Skin epidermis (tissue), 12 donors: ENCODE measurements at regions not wholly inside any gene's neighbourhood (a gene's known extent, or its start where the extent isn't known, plus 50 kb on each side); places are given as distances from the start of the nearest gene placed in this dataset.
"Not testable (repeated sequence)": the region's sequence is repeated elsewhere in the genome, so short reads cannot be mapped to it uniquely, and the experiment has no call there.

Experiments
- H3K27ac ChIP-seq, 21 experiments: fragments of 200-600 bp; sonication (generic) in 11 of 21; one replicate each; pipeline ENCODE4 v1.5.0; 2020; ENCODE audit warnings: mild to moderate bottlenecking in 3 of 21, inconsistent platforms in 2 of 21, moderate library complexity in 2 of 21
- H3K4me3 ChIP-seq, 7 experiments: fragments of 200-600 bp; sonication (generic) in 2 of 7; one replicate each; pipeline ENCODE4 v1.5.0; 2020; ENCODE audit warnings: inconsistent platforms in 2 of 7, mild to moderate bottlenecking in 2 of 7, moderate library complexity in 1 of 7

DNA sequence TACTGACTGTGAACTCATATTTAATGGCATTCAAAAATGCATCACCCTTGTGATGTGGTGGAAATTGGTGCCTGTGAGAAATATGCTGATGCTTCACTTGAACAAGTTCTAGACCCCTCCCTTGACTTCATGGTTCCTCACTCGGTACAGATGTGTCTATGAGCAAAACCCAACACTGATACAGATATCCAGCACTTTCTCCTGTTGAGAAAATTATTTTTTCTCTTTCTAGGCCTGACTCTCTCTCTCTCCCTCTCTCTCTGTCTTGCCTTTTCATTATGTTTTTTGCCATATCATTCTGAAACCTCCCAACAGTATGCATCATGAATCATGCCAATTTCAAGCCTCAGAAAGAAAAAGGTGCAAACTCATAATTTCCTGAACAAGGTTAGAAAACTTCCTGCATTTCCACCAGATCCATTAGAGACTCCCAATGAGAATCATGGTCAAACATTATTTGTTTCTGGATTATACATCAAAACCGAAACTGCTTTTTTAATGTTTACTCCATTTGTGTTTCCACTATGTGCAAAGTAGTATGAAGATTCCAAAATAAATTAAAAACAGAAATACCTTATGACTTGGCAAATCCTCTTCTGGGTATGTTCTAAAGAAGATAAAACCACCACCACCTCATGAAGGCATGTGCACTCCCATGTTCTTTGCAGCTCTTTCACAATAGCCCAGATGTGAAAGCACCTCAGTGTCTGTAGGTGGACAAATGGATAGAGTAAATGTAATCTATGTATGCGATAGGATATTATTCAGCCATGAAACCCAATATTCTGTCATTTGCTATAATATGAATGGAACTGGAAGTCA, 543.6 kb downstream of the TMEM121 start:
- Histone ChIP-seq H3K27ac (no peak overlapping the region), H3K4me3 (no peak overlapping the region)

- H3K4me3 ChIP-seq: no peak overlapping the region
- no peak overlapping the region for H3K27ac ChIP-seq
These were observed 554.5 kb downstream of the TMEM121 start for GRCh38 chr14:106080922-106081321.

GRCh38 chr14:106081721-106082120, 555.3 kb downstream of the TMEM121 start:
- not testable (repeated sequence) for H3K4me3 ChIP-seq

GRCh38 chr14:106083082-106083481, 556.7 kb downstream of the TMEM121 start:
- Histone ChIP-seq H3K4me3 (no peak overlapping the region), H3K27ac (no peak overlapping the region)

More at GRCh38 chr14:106081721-106082120, 555.3 kb downstream of the TMEM121 start:
- not testable (repeated sequence) for H3K27ac ChIP-seq

GRCh38 chr14:106087837-106088236, 561.5 kb downstream of the TMEM121 start:
- no peak overlapping the region for H3K27ac ChIP-seq
- H3K4me3 ChIP-seq: no peak overlapping the region

DNA sequence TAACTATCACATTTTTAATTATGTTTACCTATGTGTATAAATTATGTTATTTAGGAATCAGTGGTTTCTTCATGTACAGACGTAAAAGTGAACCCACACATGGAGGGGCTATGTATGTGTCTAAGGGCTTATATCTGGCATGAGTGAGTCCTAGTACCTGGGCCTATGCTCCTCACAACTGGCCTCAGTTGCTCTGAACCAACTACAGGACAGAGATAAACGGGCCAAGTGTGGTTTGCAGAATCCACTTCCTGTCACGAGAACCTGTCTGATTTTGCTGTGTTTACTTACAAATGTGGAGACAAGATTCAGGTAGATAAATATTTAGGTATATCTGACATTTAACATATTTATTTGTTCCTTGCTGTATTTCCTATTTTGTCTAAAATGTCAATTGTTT, 562.5 kb downstream of the TMEM121 start:
- not testable (repeated sequence) for H3K27ac ChIP-seq, H3K4me3 ChIP-seq

GRCh38 chr14:106094654-106095189, 568.3 kb downstream of the TMEM121 start:
- Histone ChIP-seq H3K4me3 (no peak overlapping the region), H3K27ac (no peak overlapping the region)

DNA sequence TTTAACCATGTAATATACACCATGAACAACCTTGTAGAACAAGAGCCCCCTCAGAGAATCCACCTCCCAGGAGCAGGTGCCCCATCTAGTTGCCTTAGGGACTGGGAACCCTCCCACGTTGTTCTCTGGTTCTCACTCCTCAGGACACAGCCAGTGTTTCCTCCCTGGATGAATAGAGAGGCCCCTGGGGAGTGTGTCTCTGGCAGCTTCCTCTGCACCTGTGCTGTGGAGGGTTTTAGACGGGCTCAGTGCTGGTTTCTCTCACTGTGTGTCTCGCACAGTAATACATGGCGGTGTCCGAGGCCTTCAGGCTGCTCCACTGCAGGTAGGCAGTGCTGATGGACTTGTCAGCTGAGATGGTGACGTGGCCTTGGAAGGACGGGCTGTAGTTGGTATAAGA, 581.3 kb downstream of the TMEM121 start:
- Histone ChIP-seq H3K4me3 (no peak overlapping the region), H3K27ac (no peak overlapping the region)

GRCh38 chr14:106109337-106109736, 583.0 kb downstream of the TMEM121 start:
- no peak overlapping the region for H3K27ac ChIP-seq
- no peak overlapping the region for H3K4me3 ChIP-seq

DNA sequence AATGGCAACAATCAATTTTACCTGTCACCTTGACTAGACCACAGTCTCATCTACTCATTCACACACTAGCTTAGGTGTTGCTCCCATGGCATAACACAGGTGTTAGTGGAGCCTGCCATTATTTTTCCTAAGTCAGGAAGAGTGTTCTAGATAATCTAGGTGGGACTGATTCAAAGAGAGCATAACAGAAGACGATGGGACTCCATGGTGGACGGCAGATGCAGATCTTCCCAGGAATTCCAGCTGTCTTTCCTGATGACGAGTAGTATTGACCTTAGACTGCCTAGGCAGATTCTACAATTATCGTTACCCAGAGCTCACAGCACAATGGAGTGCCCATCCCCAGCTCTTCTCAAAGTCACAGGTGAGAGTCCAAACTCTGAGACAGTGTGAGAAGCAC, 589.0 kb downstream of the TMEM121 start:
- H3K4me3 ChIP-seq: no peak overlapping the region
- H3K27ac ChIP-seq: no peak overlapping the region

- H3K27ac ChIP-seq, H3K4me3 ChIP-seq: not testable (repeated sequence)
These were observed 590.1 kb downstream of the TMEM121 start for GRCh38 chr14:106116339-106116930.

DNA sequence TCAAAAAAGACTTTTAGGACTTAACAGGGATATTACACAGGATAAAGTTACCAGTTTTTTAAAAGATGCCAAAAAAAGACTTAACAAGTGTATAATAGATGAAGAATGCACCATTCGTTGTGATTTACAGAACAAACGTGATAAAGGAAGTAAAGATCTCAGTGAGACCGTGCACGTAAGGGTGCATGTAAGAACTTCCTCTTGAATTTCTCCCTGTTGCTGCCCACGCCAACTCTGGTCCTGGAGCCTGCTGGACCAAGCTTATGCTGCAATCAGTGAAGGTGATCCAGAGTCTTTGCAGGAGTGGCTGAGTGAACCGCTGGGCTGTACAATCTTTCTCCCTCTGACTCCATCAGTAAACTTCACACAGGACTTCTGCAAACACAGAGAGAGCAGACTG, 593.7 kb downstream of the TMEM121 start:
- H3K27ac ChIP-seq: no peak overlapping the region
- no peak overlapping the region for H3K4me3 ChIP-seq

GRCh38 chr14:106129274-106129673, 602.9 kb downstream of the TMEM121 start:
- Histone ChIP-seq H3K4me3 (no peak overlapping the region), H3K27ac (no peak overlapping the region)

- not testable (repeated sequence) for H3K27ac ChIP-seq, H3K4me3 ChIP-seq
These were observed 603.7 kb downstream of the TMEM121 start for GRCh38 chr14:106129904-106130661.

DNA sequence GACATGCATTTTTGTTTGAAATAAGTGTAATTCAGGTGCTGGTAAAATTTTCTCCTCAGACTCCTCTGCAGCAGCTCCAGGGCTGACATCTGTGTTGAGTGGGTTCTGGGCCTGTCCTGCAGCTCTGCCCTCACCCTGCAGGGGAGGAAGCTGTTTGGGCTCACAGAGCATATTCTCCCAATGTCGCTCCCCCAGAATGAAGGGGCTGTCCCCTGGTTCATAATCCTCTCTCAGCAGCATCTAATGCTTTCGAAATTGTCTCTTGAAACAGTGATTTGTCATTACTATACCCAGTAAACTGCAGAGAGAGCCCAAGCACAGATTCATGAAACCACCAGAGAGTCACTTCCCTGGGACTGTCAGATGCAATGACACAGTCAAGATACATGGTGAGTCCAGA, 606.7 kb downstream of the TMEM121 start:
- not testable (repeated sequence) for H3K4me3 ChIP-seq, H3K27ac ChIP-seq

DNA sequence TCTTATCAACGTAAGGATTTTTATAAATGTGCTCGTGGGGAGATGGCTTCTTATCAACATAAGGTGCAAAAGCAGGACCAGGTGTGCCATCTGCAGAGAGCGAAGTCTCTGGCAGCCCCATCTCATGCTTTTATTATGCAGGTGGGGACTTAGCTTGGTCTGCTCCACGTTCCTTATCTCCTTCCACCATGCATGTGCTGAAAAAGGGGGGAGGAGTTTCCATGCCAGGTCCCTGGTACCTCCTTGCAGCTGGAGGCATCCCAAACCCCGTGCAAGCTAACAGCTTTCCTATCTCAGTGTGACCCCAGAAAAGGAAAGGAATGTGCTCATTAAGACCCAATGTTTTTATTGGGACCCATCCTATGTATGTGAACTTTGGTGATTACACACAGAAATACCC, 608.5 kb downstream of the TMEM121 start:
- no peak overlapping the region for H3K27ac ChIP-seq
- no peak overlapping the region for H3K4me3 ChIP-seq

DNA sequence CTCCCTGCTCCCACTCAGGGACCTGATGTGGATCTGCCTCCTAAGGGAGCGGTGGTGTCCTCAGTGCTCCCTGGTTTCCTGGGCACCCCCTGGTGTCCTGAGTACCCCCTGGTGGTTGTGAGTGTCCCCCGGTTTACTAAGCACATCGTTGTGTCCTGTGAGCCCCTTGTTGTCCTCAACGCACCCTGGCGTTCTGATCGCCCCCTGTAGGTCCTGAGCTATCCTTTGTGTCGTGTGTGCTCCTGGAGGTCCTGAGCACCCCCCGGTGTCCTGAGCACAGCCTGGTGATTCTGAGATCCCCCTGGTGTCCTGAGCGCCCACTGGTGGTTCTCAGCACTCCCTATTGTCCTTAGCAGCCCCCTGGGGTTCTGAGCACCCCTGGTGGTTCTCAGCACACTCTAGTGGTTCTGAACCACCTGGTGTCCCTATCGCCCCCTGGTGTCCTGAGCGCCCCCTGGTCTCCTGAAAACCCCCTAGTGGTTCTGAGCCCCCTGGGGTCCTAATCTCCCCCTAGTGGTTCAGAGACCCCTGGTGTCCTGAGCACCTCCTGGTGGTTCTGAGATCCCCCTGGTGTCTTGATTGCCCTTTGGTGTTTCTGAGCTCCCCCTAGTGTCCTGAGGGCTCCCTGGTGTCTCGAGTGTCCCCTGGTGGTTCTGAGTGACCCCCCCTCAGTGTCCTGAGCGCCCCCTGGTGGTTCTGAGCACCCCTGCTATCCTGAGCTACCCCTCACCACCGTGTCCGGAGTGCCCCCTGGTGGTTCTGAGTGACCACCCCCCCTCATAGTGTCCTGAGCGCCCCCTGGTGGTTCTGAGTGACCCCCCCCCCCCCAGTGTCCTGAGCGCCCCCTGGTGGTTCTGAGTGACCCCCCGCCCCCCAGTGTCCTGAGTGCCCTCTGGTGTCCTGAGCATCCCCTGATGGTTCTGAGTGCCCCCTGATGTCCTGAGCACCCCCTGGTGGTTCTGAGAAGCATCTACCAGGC, 615.1 kb downstream of the TMEM121 start:
- no peak overlapping the region for H3K4me3 ChIP-seq
- no peak overlapping the region for H3K27ac ChIP-seq

- not testable (repeated sequence) for H3K27ac ChIP-seq, H3K4me3 ChIP-seq
These were observed 619.3 kb downstream of the TMEM121 start for GRCh38 chr14:106145731-106146130.

DNA sequence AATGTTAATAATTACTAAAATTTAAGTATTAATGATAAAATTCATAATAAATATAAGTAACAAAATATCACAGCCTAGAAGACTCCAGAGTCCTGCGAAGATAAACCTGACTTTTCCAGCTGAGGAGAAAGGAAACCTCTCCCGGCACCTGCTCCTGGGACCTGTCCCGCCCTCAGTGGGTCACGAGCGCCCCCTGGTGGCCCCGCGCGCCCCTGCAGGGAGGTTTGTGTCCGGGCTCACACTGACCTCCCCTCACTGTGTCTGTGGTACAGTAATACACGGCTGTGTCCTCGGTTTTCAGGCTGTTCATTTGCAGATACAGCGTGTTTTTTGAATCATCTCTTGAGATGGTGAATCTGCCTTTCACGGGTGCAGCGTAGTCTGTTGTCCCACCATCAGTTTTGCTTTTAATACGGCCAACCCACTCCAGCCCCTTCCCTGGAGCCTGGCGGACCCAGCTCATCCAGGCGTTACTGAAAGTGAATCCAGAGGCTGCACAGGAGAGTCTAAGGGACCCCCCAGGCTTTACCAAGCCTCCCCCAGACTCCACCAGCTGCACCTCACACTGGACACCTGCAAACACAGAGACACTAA, 627.1 kb downstream of the TMEM121 start:
- H3K4me3 ChIP-seq, H3K27ac ChIP-seq: not testable (repeated sequence)
